G401 (cell line): ENCODE measurements at regions not wholly inside any gene's neighbourhood (a gene's known extent, or its start where the extent isn't known, plus 50 kb on each side); places are given as distances from the start of the nearest gene placed in this dataset.

Experiments used
- DNase-seq: peaks from one replicate; pipeline ENCODE4 v3.0.0-alpha.2; 2015; ENCODE audit warnings: low spot score
- in situ Hi-C: cut with HindIII; loops from 2 replicates; pipeline ENCODE4 v1.10.0; 2016; ENCODE audit warnings: low sequenced_read_pairs, mixed read lengths

DNA sequence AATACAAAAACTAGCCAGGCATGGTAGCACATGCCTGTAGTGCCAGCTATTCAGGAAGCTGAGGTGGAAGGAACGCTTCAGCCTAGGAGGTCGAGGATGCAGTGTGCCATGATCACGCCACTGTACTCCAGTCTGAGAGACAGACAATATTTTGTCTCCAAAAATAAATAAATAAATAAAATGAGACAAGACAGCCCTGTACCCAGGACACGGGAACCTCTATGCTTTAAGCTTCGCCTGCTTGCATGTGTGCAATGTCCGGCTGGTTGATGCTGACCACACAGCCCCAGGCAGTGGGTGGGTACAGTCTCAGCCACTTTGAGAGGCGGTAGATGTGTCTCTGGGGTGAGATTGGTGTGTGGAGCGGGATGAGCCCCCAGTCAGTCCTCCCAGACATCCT, 52.0 kb upstream of the MPEG1 start:
- in situ Hi-C loops, result no loop called here
- no peak for DNase-seq

DNA sequence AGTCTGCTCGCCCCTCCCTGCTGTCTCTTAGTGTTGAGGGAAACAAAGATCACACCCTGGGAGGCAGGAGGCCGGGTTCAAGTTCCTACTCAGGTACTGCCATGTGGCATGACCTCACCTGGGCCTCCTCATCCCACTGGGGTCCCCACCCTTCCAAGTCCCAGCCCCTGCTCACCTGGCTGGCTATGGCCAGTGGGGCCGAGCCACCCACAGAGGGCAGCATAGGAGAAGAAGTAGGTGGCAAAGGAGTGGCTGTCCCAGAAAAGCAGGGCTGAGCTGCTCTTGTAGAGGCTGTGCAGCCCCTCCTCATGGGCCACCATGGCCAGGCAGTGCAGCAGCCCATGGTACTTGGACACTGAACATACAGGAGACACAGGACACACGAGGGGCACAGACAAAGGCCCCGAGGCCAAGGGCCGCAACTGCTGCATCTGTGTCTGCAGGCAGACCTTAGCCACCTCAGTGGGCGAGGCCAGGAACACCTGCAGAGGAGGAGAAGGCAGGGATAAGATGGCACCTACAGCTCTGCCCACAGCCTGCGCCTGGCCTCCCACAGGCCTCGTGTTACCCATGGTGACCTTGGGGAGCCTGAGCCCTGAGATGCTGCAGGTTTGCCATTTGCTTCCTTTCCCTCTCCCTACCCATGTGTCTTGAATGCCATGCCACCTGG, 50.6 kb upstream of the MPEG1 start:
- DNase-seq, result no peak
- in situ Hi-C loops, result no loop called here
